GM12878 (cell line): ENCODE measurements at regions not wholly inside any gene's neighbourhood (a gene's known extent, or its start where the extent isn't known, plus 50 kb on each side); places are given as distances from the start of the nearest gene placed in this dataset.

ENCODE experiments used
- ATAC-seq: fragments of 200-7000 bp; cut with Tn5 transposase; 3 replicates; pipeline ENCODE4 v1.9.1; 2020; ENCODE audit warnings: mild to moderate bottlenecking, moderate library complexity
- BruUV-seq: library from RNA; stranded (reverse); fragments of 400-500 nt; replicated peaks from 2 replicates; lab custom pipeline; 2021; lab: Mats Ljungman, UMichigan
- CTCF ChIA-PET: fragments of 300-600 bp; sonication (Branson Sonifier 250); formaldehyde crosslinking; extraction: SDS; loops from one replicate; lab custom pipeline; 2021; ENCODE audit warnings: inconsistent platforms; lab: Yijun Ruan, JAX
- POLR2A ChIA-PET: fragments of 350-600 bp; formaldehyde crosslinking; extraction: SDS; loops from one replicate; lab custom pipeline; 2021; ENCODE audit warnings: inconsistent platforms; lab: Charles Lee
- RAD21 ChIA-PET: fragments of 300-600 bp; sonication (Branson Sonifier 250); formaldehyde crosslinking; loops from one replicate; lab custom pipeline; 2023; ENCODE audit warnings: antibody characterized with exemption; ENCODE audit not compliant: unreplicated experiment; lab: Charles Lee
- SMC1A ChIA-PET: fragments of 300-600 bp; sonication (Branson Sonifier 250); formaldehyde crosslinking; loops from one replicate; lab custom pipeline; 2023; ENCODE audit not compliant: unreplicated experiment, uncharacterized antibody; lab: Charles Lee
- DNase-seq: peaks from one replicate; pipeline ENCODE4 v3.0.0-alpha.2; 2011; ENCODE audit warnings: low read depth, low spot score
- FAIRE-seq: peaks from 3 replicates; lab custom pipeline; 2011; peaks lifted over from hg19 to GRCh38; lab: Jason Lieb, UNC
- H2AFZ ChIP-seq: 2 replicates; pipeline ENCODE4 v1.6.0; 2011; ENCODE audit warnings: low read depth, low read length, control low read depth; ENCODE audit not compliant: control insufficient read depth
- H3K27ac ChIP-seq: 2 replicates; pipeline ENCODE4 v1.5.1; 2011; ENCODE audit warnings: control low read depth; ENCODE audit not compliant: control insufficient read depth, insufficient read depth
- H3K27me3 ChIP-seq, 2 experiments: replicated peaks in 1 of 2; 2 replicates each; pipeline versions ENCODE4 v1.6.0 to v1.6.1; 2011; ENCODE audit warnings: low read length in 1 of 2; ENCODE audit not compliant: control insufficient read depth in 2 of 2, insufficient read depth in 2 of 2
- H3K36me3 ChIP-seq, 2 experiments: 2 replicates each; pipeline ENCODE4 v1.5.1; 2011; ENCODE audit warnings: low read length in 1 of 2; ENCODE audit not compliant: control insufficient read depth in 2 of 2, insufficient read depth in 2 of 2
- H3K4me1 ChIP-seq: 2 replicates; pipeline ENCODE4 v1.6.1; 2011; ENCODE audit warnings: mild to moderate bottlenecking, low read length, moderate library complexity, mixed read lengths; ENCODE audit not compliant: control insufficient read depth, insufficient read depth
- H3K4me2 ChIP-seq: 2 replicates; pipeline ENCODE4 v1.6.0; 2011; ENCODE audit warnings: control low read depth; ENCODE audit not compliant: control insufficient read depth, insufficient read depth
- H3K4me3 ChIP-seq: fragments of 200-600 bp; sonication (generic); 2 replicates; pipeline ENCODE4 v1.5.1; 2016
- H3K79me2 ChIP-seq: 2 replicates; pipeline ENCODE4 v1.6.0; 2011; ENCODE audit warnings: low read length; ENCODE audit not compliant: control insufficient read depth, insufficient read depth
- H3K9ac ChIP-seq: 2 replicates; pipeline ENCODE4 v1.8.0; 2011; ENCODE audit warnings: low read length, control low read depth, mixed read lengths; ENCODE audit not compliant: control insufficient read depth, insufficient read depth
- H3K9me3 ChIP-seq: replicated peaks from 3 replicates; pipeline ENCODE4 v1.5.1; 2011; ENCODE audit warnings: mild to moderate bottlenecking, low read length; ENCODE audit not compliant: control insufficient read depth, insufficient read depth
- H4K20me1 ChIP-seq: 2 replicates; pipeline ENCODE4 v1.6.0; 2011; ENCODE audit not compliant: control insufficient read depth, insufficient read depth
- CREM ChIP-seq: IDR thresholded peaks from 2 replicates; pipeline ENCODE4 v1.6.1; 2014; ENCODE audit warnings: antibody characterized with exemption, low read depth
- EP300 ChIP-seq, 2 experiments: fragments of 150-350 bp in 1 of 2; IDR thresholded peaks; 2 replicates each; pipeline ENCODE4 v1.6.1; 2011 to 2012; ENCODE audit warnings: low read depth in 2 of 2, low read length in 2 of 2, borderline replicate concordance in 1 of 2, improper control_type of control experiment in 1 of 2, inconsistent platforms in 1 of 2; ENCODE audit not compliant: control insufficient read depth in 1 of 2
- FOXM1 ChIP-seq: IDR thresholded peaks from 2 replicates; pipeline ENCODE4 v1.6.1; 2012; ENCODE audit warnings: low read depth, mild to moderate bottlenecking, inconsistent platforms, low read length, moderate library complexity
- HDAC2 ChIP-seq: fragments of 200-600 bp; sonication (generic); IDR thresholded peaks from 2 replicates; pipeline ENCODE4 v1.6.1; 2017
- MEF2A ChIP-seq: IDR thresholded peaks from 2 replicates; pipeline ENCODE4 v1.6.1; 2011; ENCODE audit warnings: low read depth, mild to moderate bottlenecking, low read length, moderate library complexity; ENCODE audit not compliant: insufficient read depth
- NBN ChIP-seq: fragments of 450-650 bp; IDR thresholded peaks from 2 replicates; pipeline ENCODE4 v1.6.1; 2016
- NFXL1 ChIP-seq: fragments of 450-650 bp; IDR thresholded peaks from 2 replicates; pipeline ENCODE4 v1.6.1; 2017; ENCODE audit warnings: antibody characterized with exemption, mild to moderate bottlenecking, borderline replicate concordance
- NR2C2 ChIP-seq: IDR thresholded peaks from 2 replicates; pipeline ENCODE4 v1.6.1; 2011; ENCODE audit warnings: borderline replicate concordance, low read depth; ENCODE audit not compliant: control insufficient read depth, insufficient read length
- RAD51 ChIP-seq: fragments of 450-650 bp; IDR thresholded peaks from 2 replicates; pipeline ENCODE4 v1.6.1; 2016; ENCODE audit warnings: moderate library complexity, mild to moderate bottlenecking, inconsistent platforms
- RFX5 ChIP-seq: IDR thresholded peaks from 2 replicates; pipeline ENCODE4 v1.6.1; 2011; ENCODE audit warnings: low read depth, low read length, improper control_type of control experiment
- SIN3A ChIP-seq: IDR thresholded peaks from 2 replicates; pipeline ENCODE4 v1.6.1; 2012; ENCODE audit warnings: low read depth, low read length, improper control_type of control experiment
- STAT3 ChIP-seq: IDR thresholded peaks from 2 replicates; pipeline ENCODE4 v1.6.1; 2011; ENCODE audit warnings: low read depth, low read length, improper control_type of control experiment
- ZNF274 ChIP-seq: IDR thresholded peaks from one replicate; pipeline ENCODE4 v1.8.0; 2011; ENCODE audit not compliant: insufficient read length, insufficient read depth
- WGBS: methylation state at CpG from one replicate; pipeline ENCODE4 v1.1.6; 2016; ENCODE audit warnings: low lambda C conversion rate; ENCODE audit not compliant: insufficient replicate concordance, insufficient coverage; ENCODE audit errors: missing lambda C conversion rate; 5-methylcytosine and 5-hydroxymethylcytosine counted together
- in situ Hi-C: fragments of 300-500 bp; cut with MboI; formaldehyde crosslinking; loops from 9 replicates; pipeline ENCODE4 v1.14.3; 2018; ENCODE audit warnings: mixed read lengths
- intact Hi-C: fragments of 100-400 bp; cut with micrococcal nuclease; formaldehyde crosslinking; loops from one replicate; pipeline ENCODE4 v1.14.2; 2022; ENCODE audit not compliant: unreplicated experiment
- TF ChIP-seq, protein P1 (sequence below): fragments of 450-650 bp; IDR thresholded peaks from 2 replicates; pipeline ENCODE4 v1.6.1; 2016; ENCODE audit warnings: mild to moderate bottlenecking
- TF ChIP-seq, protein P2 (sequence below): fragments of 450-650 bp; IDR thresholded peaks from 2 replicates; pipeline ENCODE4 v1.6.1; 2016; ENCODE audit warnings: mild to moderate bottlenecking, moderate library complexity, borderline replicate concordance
- TF ChIP-seq, protein P3 (sequence below): fragments of 450-650 bp; IDR thresholded peaks from 2 replicates; pipeline ENCODE4 v1.6.1; 2018; ENCODE audit warnings: mild to moderate bottlenecking, low read depth, moderate library complexity; ENCODE audit not compliant: partially characterized antibody

DNA sequence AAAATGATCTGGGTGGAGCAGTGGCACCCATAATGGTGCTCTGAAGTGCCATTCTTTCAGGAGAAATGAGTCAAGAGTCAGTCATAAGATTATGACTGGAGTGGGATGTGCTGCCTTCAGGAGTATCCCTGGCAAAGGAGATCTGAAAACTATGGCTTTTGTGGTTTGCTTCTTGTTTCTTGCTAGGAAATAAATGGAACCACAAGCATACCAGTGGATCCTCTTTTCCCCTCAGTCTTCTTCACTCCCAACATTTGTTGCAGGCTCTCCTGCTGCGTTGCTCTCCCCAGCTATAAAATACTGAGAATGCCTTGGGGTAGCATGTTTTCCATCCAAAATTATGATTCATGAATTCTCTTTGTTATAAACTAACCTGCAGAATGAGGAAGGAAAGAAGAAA, 199.1 kb downstream of the NNT start:
- WGBS: 0% methylated on average over 1 of the region's 1 CpG
- Histone ChIP-seq H3K27me3 (no peaks in the 10 kb centered on the region), H2AFZ (no peak overlapping the region), H3K9me3 (no peaks in the 10 kb centered on the region), H3K4me3 (no peak overlapping the region), H3K9ac (no peak overlapping the region), H3K4me2 (no peak overlapping the region), H3K27ac (no peak overlapping the region), H3K79me2 (no peaks in the 10 kb centered on the region), H4K20me1 (no peaks in the 10 kb centered on the region), H3K36me3 (no peaks in the 10 kb centered on the region), H3K4me1 (no peaks in the 10 kb centered on the region)
- in situ Hi-C loops: no loop called here
- CTCF ChIA-PET: no interaction called here
- FAIRE-seq: no peak
- DNase-seq: no peak
- SMC1A ChIA-PET: no interaction called here
- TF ChIP-seq HDAC2 (no peak), STAT3 (no peak), ZNF274 (no peak), EP300 (IDR thresholded peaks at IDR 0.05; ENCODE audit: borderline replicate concordance in 1 of 2, control insufficient read depth in 1 of 2, low read depth in 2 of 2, low read length in 2 of 2) (no peak), MEF2A (no peak), FOXM1 (no peak), CREM (no peak), RFX5 (no peak), RAD51 (no peak), NFXL1 (no peak), NBN (no peak), NR2C2 (no peak), SIN3A (no peak)
- TF ChIP-seq, protein P1, sequence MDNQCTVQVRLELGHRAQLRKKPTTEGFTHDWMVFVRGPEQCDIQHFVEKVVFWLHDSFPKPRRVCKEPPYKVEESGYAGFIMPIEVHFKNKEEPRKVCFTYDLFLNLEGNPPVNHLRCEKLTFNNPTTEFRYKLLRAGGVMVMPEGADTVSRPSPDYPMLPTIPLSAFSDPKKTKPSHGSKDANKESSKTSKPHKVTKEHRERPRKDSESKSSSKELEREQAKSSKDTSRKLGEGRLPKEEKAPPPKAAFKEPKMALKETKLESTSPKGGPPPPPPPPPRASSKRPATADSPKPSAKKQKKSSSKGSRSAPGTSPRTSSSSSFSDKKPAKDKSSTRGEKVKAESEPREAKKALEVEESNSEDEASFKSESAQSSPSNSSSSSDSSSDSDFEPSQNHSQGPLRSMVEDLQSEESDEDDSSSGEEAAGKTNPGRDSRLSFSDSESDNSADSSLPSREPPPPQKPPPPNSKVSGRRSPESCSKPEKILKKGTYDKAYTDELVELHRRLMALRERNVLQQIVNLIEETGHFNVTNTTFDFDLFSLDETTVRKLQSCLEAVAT: no peak
- TF ChIP-seq, protein P2, sequence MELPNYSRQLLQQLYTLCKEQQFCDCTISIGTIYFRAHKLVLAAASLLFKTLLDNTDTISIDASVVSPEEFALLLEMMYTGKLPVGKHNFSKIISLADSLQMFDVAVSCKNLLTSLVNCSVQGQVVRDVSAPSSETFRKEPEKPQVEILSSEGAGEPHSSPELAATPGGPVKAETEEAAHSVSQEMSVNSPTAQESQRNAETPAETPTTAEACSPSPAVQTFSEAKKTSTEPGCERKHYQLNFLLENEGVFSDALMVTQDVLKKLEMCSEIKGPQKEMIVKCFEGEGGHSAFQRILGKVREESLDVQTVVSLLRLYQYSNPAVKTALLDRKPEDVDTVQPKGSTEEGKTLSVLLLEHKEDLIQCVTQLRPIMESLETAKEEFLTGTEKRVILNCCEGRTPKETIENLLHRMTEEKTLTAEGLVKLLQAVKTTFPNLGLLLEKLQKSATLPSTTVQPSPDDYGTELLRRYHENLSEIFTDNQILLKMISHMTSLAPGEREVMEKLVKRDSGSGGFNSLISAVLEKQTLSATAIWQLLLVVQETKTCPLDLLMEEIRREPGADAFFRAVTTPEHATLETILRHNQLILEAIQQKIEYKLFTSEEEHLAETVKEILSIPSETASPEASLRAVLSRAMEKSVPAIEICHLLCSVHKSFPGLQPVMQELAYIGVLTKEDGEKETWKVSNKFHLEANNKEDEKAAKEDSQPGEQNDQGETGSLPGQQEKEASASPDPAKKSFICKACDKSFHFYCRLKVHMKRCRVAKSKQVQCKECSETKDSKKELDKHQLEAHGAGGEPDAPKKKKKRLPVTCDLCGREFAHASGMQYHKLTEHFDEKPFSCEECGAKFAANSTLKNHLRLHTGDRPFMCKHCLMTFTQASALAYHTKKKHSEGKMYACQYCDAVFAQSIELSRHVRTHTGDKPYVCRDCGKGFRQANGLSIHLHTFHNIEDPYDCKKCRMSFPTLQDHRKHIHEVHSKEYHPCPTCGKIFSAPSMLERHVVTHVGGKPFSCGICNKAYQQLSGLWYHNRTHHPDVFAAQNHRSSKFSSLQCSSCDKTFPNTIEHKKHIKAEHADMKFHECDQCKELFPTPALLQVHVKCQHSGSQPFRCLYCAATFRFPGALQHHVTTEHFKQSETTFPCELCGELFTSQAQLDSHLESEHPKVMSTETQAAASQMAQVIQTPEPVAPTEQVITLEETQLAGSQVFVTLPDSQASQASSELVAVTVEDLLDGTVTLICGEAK: no peak
- TF ChIP-seq, protein P3, sequence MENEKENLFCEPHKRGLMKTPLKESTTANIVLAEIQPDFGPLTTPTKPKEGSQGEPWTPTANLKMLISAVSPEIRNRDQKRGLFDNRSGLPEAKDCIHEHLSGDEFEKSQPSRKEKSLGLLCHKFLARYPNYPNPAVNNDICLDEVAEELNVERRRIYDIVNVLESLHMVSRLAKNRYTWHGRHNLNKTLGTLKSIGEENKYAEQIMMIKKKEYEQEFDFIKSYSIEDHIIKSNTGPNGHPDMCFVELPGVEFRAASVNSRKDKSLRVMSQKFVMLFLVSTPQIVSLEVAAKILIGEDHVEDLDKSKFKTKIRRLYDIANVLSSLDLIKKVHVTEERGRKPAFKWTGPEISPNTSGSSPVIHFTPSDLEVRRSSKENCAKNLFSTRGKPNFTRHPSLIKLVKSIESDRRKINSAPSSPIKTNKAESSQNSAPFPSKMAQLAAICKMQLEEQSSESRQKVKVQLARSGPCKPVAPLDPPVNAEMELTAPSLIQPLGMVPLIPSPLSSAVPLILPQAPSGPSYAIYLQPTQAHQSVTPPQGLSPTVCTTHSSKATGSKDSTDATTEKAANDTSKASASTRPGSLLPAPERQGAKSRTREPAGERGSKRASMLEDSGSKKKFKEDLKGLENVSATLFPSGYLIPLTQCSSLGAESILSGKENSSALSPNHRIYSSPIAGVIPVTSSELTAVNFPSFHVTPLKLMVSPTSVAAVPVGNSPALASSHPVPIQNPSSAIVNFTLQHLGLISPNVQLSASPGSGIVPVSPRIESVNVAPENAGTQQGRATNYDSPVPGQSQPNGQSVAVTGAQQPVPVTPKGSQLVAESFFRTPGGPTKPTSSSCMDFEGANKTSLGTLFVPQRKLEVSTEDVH: no peak
- intact Hi-C loops: no loop called here
- POLR2A ChIA-PET: no interaction called here
- no TSS peak for BruUV-seq
- no peak for ATAC-seq
- RAD21 ChIA-PET: no interaction called here
